ENCODE measurements at regions not wholly inside any gene's neighbourhood (a gene's known extent, or its start where the extent isn't known, plus 50 kb on each side); places are given as distances from the start of the nearest gene placed in this dataset.

GRCh38 chr14:84959851-84960520, 570.0 kb upstream of the FLRT2 start:
- ATAC-seq (no peak), DNase-seq (no peak)
- intact Hi-C loops (cut with DNase I, micrococcal nuclease): no loop called here
- TF ChIP-seq CTCF (IDR thresholded peaks at IDR 0.05): no peak
- no peak overlapping the region for H3K4me3 ChIP-seq
- no peaks in the 10 kb centered on the region for H3K36me3 ChIP-seq (ENCODE audit: low read depth)
- no peaks in the 10 kb centered on the region for H3K4me1 ChIP-seq (ENCODE audit: low read depth)
- H3K9me3 ChIP-seq: peaks cover 20% of the 10 kb centered on the region

DNA sequence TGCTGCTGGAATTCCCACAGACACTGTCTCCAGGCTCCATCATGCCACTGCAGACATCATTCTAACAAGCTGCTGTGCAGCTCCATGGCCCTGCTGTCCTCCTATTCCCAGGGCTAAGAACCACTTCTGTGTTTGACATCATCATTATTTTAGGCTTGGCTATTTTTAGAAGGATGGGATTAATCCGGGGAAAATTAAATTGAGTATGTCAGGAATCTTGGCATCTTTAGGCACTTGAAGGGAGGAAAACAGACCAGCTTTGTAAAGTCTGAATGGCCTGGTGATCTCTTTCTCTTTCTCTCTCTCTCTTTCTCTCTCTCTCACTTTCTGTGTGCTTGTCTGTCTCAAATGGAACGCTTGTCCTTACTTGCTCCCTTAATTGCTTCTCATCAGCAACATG, 568.3 kb upstream of the FLRT2 start:
- intact Hi-C loops (cut with DNase I, micrococcal nuclease): no loop called here
- no peak overlapping the region for H3K4me3 ChIP-seq
- DNase-seq (no peak), ATAC-seq (no peak)
- H3K4me1 ChIP-seq (ENCODE audit: low read depth): no peaks in the 10 kb centered on the region
- no peaks in the 10 kb centered on the region for H3K36me3 ChIP-seq (ENCODE audit: low read depth)
- H3K9me3 ChIP-seq: peaks cover 15% of the 10 kb centered on the region
- no peak for TF ChIP-seq CTCF (IDR thresholded peaks at IDR 0.05)

GRCh38 chr14:84963518-84963917, 566.4 kb upstream of the FLRT2 start:
- ATAC-seq (no peak), DNase-seq (no peak)
- H3K9me3 ChIP-seq: peaks cover 15% of the 10 kb centered on the region
- no peak for TF ChIP-seq CTCF (IDR thresholded peaks at IDR 0.05)
- intact Hi-C loops (cut with DNase I, micrococcal nuclease): no loop called here
- no peak overlapping the region for H3K4me3 ChIP-seq
- no peaks in the 10 kb centered on the region for H3K4me1 ChIP-seq (ENCODE audit: low read depth)
- no peaks in the 10 kb centered on the region for H3K36me3 ChIP-seq (ENCODE audit: low read depth)

DNA sequence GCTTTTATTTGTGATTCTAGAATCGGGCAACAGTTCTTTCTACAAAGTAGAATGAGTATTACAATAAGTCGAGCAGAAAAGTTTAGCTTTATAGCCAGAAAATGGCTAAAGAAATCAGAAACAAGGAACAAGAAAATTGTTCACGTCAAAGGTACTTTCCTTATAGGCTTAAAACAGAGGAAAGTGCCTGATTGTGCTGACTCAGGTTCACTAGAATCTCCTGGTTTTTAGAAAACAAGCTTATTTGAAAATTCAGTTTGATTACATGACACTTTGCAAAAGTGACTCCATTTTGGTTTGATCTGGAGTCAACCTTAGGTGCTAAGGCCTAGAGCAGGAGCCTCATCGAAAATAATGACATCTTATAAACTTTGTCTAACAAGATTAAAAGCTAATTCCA, 564.7 kb upstream of the FLRT2 start:
- no peak overlapping the region for H3K4me3 ChIP-seq
- no peaks in the 10 kb centered on the region for H3K36me3 ChIP-seq (ENCODE audit: low read depth)
- no peak for ATAC-seq
- no peak for DNase-seq
- H3K4me1 ChIP-seq (ENCODE audit: low read depth): no peaks in the 10 kb centered on the region
- no peak for TF ChIP-seq CTCF (IDR thresholded peaks at IDR 0.05)
- intact Hi-C loops (cut with DNase I, micrococcal nuclease): no loop called here
- H3K9me3 ChIP-seq: peaks cover 8% of the 10 kb centered on the region

- Histone ChIP-seq H3K4me3 (no peak overlapping the region), H3K36me3 (ENCODE audit: low read depth) (no peaks in the 10 kb centered on the region), H3K9me3 (peaks cover 2% of the 10 kb centered on the region), H3K4me1 (ENCODE audit: low read depth) (no peaks in the 10 kb centered on the region)
- TF ChIP-seq CTCF (IDR thresholded peaks at IDR 0.05): no peak
- no peak for DNase-seq
- intact Hi-C loops (cut with DNase I, micrococcal nuclease): no loop called here
- no peak for ATAC-seq
Observed at GRCh38 chr14:84969501-84969900, 560.4 kb upstream of the FLRT2 start.

All from mucosa of descending colon (tissue), 3 donors.